Stimulated activated naive CD8-positive, alpha-beta T cell treated with anti-CD3 and anti-CD28 coated beads, Interleukin-15, amount 100 ng/mL, for 72 hours (primary cell): ENCODE measurements at regions not wholly inside any gene's neighbourhood (a gene's known extent, or its start where the extent isn't known, plus 50 kb on each side); places are given as distances from the start of the nearest gene placed in this dataset.

Experiments
- ATAC-seq: fragments of 150-1000 bp; cut with Tn5 transposase; 2 replicates; pipeline ENCODE4 v1.10.0; 2021; ENCODE audit warnings: mild to moderate bottlenecking, moderate library complexity
- DNase-seq, 2 donors: peaks; one replicate each; pipeline ENCODE4 v3.0.0; 2021 to 2022
- H3K27ac Mint-ChIP-seq, 2 donors: one replicate each; pipeline ENCODE4 v1.8.0; 2022; ENCODE audit warnings: mild to moderate bottlenecking in 2 of 2, mixed read lengths in 2 of 2, moderate library complexity in 2 of 2
- H3K27me3 Mint-ChIP-seq: one replicate; pipeline ENCODE4 v1.8.0; 2022; ENCODE audit warnings: mixed read lengths
- H3K4me1 Mint-ChIP-seq: one replicate; pipeline ENCODE4 v1.8.0; 2022; ENCODE audit warnings: mild to moderate bottlenecking, mixed read lengths
- H3K4me3 Mint-ChIP-seq, 2 donors: one replicate each; pipeline ENCODE4 v1.8.0; 2022; ENCODE audit warnings: mild to moderate bottlenecking in 2 of 2, mixed read lengths in 2 of 2, moderate library complexity in 1 of 2
- H3K9me3 Mint-ChIP-seq, 2 donors: one replicate each; pipeline ENCODE4 v1.8.0; 2022; ENCODE audit warnings: mixed read lengths in 2 of 2

GRCh38 chr7:110095372-110096052 lies 995.4 kb upstream of the LRRN3 start:
- H3K4me3 Mint-ChIP-seq = no peak overlapping the region
- DNase-seq (no peak), ATAC-seq (no peak)
- no peaks in the 10 kb centered on the region for H3K4me1 Mint-ChIP-seq
- H3K9me3 Mint-ChIP-seq = no peaks in the 10 kb centered on the region
- H3K27ac Mint-ChIP-seq = no peak overlapping the region
- peaks cover 6% of the 10 kb centered on the region for H3K27me3 Mint-ChIP-seq

- no peaks in the 10 kb centered on the region for H3K9me3 Mint-ChIP-seq
- H3K27me3 Mint-ChIP-seq = no peaks in the 10 kb centered on the region
- ATAC-seq (no peak), DNase-seq (no peak)
- no peak overlapping the region for H3K4me3 Mint-ChIP-seq
- H3K4me1 Mint-ChIP-seq = no peaks in the 10 kb centered on the region
- no peak overlapping the region for H3K27ac Mint-ChIP-seq
Measured at GRCh38 chr7:110104243-110104642, 986.7 kb upstream of the LRRN3 start.

- no peaks in the 10 kb centered on the region for H3K9me3 Mint-ChIP-seq
- H3K27ac Mint-ChIP-seq = no peak overlapping the region
- ATAC-seq = no peak
Measured at GRCh38 chr7:110105307-110105706, 985.6 kb upstream of the LRRN3 start.

GRCh38 chr7:110105840-110106239 lies 985.1 kb upstream of the LRRN3 start:
- no peak for ATAC-seq
- no peak for DNase-seq
- no peak overlapping the region for H3K4me3 Mint-ChIP-seq
- no peaks in the 10 kb centered on the region for H3K4me1 Mint-ChIP-seq
- H3K27me3 Mint-ChIP-seq = no peaks in the 10 kb centered on the region
- H3K27ac Mint-ChIP-seq = no peak overlapping the region
- no peaks in the 10 kb centered on the region for H3K9me3 Mint-ChIP-seq

More at GRCh38 chr7:110105307-110105706, 985.6 kb upstream of the LRRN3 start:
- DNase-seq = no peak
- H3K27me3 Mint-ChIP-seq = no peaks in the 10 kb centered on the region
- no peaks in the 10 kb centered on the region for H3K4me1 Mint-ChIP-seq
- H3K4me3 Mint-ChIP-seq = no peak overlapping the region

GRCh38 chr7:110119883-110120581 lies 970.9 kb upstream of the LRRN3 start:
- H3K4me3 Mint-ChIP-seq = no peak overlapping the region
- peaks cover 7% of the 10 kb centered on the region for H3K27me3 Mint-ChIP-seq
- no peak overlapping the region for H3K27ac Mint-ChIP-seq
- no peak for DNase-seq
- peaks cover 5 to 35% of the 10 kb centered on the region in 2 donors for H3K9me3 Mint-ChIP-seq
- no peaks in the 10 kb centered on the region for H3K4me1 Mint-ChIP-seq
- ATAC-seq = no peak

- ATAC-seq = no peak
- no peaks in the 10 kb centered on the region for H3K27me3 Mint-ChIP-seq
- H3K27ac Mint-ChIP-seq = no peak overlapping the region
Measured at GRCh38 chr7:110129159-110129558, 961.8 kb upstream of the LRRN3 start.

GRCh38 chr7:110130669-110131068 lies 960.3 kb upstream of the LRRN3 start:
- no peaks in the 10 kb centered on the region for H3K4me1 Mint-ChIP-seq
- H3K27ac Mint-ChIP-seq = no peak overlapping the region

More at GRCh38 chr7:110129159-110129558, 961.8 kb upstream of the LRRN3 start:
- H3K9me3 Mint-ChIP-seq = peaks cover 0 to 19% of the 10 kb centered on the region in 2 donors
- H3K4me3 Mint-ChIP-seq = no peak overlapping the region
- DNase-seq = no peak
- H3K4me1 Mint-ChIP-seq = no peaks in the 10 kb centered on the region

GRCh38 chr7:110131344-110131743 lies 959.6 kb upstream of the LRRN3 start:
- Mint-ChIP-seq H3K4me3 (no peak overlapping the region), H3K27ac (no peak overlapping the region), H3K4me1 (no peaks in the 10 kb centered on the region), H3K27me3 (no peaks in the 10 kb centered on the region), H3K9me3 (no peaks in the 10 kb centered on the region)
- no peak for ATAC-seq
- DNase-seq = no peak

More at GRCh38 chr7:110130669-110131068, 960.3 kb upstream of the LRRN3 start:
- Mint-ChIP-seq H3K4me3 (no peak overlapping the region), H3K9me3 (peaks cover 0 to 4% of the 10 kb centered on the region in 2 donors), H3K27me3 (no peaks in the 10 kb centered on the region)
- ATAC-seq (no peak), DNase-seq (no peak)

- DNase-seq (no peak), ATAC-seq (no peak)
- no peak overlapping the region for H3K27ac Mint-ChIP-seq
- H3K27me3 Mint-ChIP-seq = no peaks in the 10 kb centered on the region
- H3K4me1 Mint-ChIP-seq = no peaks in the 10 kb centered on the region
- H3K4me3 Mint-ChIP-seq = no peak overlapping the region
- no peaks in the 10 kb centered on the region for H3K9me3 Mint-ChIP-seq
Measured at GRCh38 chr7:110139056-110139455, 951.9 kb upstream of the LRRN3 start.

GRCh38 chr7:110142939-110143526 lies 947.9 kb upstream of the LRRN3 start:
- Mint-ChIP-seq H3K27ac (no peak overlapping the region), H3K27me3 (no peaks in the 10 kb centered on the region), H3K4me3 (no peak overlapping the region), H3K4me1 (no peaks in the 10 kb centered on the region), H3K9me3 (no peaks in the 10 kb centered on the region)
- DNase-seq = no peak
- no peak for ATAC-seq

GRCh38 chr7:110144599-110144998 lies 946.3 kb upstream of the LRRN3 start:
- no peaks in the 10 kb centered on the region for H3K9me3 Mint-ChIP-seq
- H3K27ac Mint-ChIP-seq = no peak overlapping the region
- H3K27me3 Mint-ChIP-seq = no peaks in the 10 kb centered on the region
- no peak for ATAC-seq
- H3K4me3 Mint-ChIP-seq = no peak overlapping the region
- no peaks in the 10 kb centered on the region for H3K4me1 Mint-ChIP-seq
- no peak for DNase-seq

- DNase-seq (no peak), ATAC-seq (no peak)
- Mint-ChIP-seq H3K9me3 (no peaks in the 10 kb centered on the region), H3K27me3 (peaks cover 7% of the 10 kb centered on the region), H3K4me1 (no peaks in the 10 kb centered on the region), H3K4me3 (no peak overlapping the region), H3K27ac (no peak overlapping the region)
Measured at GRCh38 chr7:110148054-110148453, 942.9 kb upstream of the LRRN3 start.

- H3K27ac Mint-ChIP-seq = no peak overlapping the region
- H3K4me1 Mint-ChIP-seq = no peaks in the 10 kb centered on the region
- ATAC-seq (no peak), DNase-seq (no peak)
- H3K9me3 Mint-ChIP-seq = no peaks in the 10 kb centered on the region
- peaks cover 7% of the 10 kb centered on the region for H3K27me3 Mint-ChIP-seq
- no peak overlapping the region for H3K4me3 Mint-ChIP-seq
Measured at GRCh38 chr7:110153222-110153621, 937.7 kb upstream of the LRRN3 start.

GRCh38 chr7:110156511-110156910 lies 934.4 kb upstream of the LRRN3 start:
- no peaks in the 10 kb centered on the region for H3K4me1 Mint-ChIP-seq
- H3K27me3 Mint-ChIP-seq = no peaks in the 10 kb centered on the region
- no peak overlapping the region for H3K27ac Mint-ChIP-seq
- ATAC-seq (no peak), DNase-seq (no peak)
- H3K4me3 Mint-ChIP-seq = no peak overlapping the region
- no peaks in the 10 kb centered on the region for H3K9me3 Mint-ChIP-seq

GRCh38 chr7:110157631-110158362 lies 933.1 kb upstream of the LRRN3 start:
- no peak overlapping the region for H3K27ac Mint-ChIP-seq
- H3K9me3 Mint-ChIP-seq = no peaks in the 10 kb centered on the region
- H3K27me3 Mint-ChIP-seq = no peaks in the 10 kb centered on the region
- no peak for DNase-seq
- H3K4me1 Mint-ChIP-seq = no peaks in the 10 kb centered on the region
- ATAC-seq = no peak
- no peak overlapping the region for H3K4me3 Mint-ChIP-seq

- Mint-ChIP-seq H3K27me3 (no peaks in the 10 kb centered on the region), H3K4me3 (no peak overlapping the region), H3K9me3 (no peaks in the 10 kb centered on the region), H3K27ac (no peak overlapping the region), H3K4me1 (no peaks in the 10 kb centered on the region)
- ATAC-seq (no peak), DNase-seq (no peak)
Measured at GRCh38 chr7:110168010-110168409, 922.9 kb upstream of the LRRN3 start.
